Duodenal mucosa (tissue), 2 donors: ENCODE measurements at regions not wholly inside any gene's neighbourhood (a gene's known extent, or its start where the extent isn't known, plus 50 kb on each side); places are given as distances from the start of the nearest gene placed in this dataset.
"Not testable (repeated sequence)": the region's sequence is repeated elsewhere in the genome, so short reads cannot be mapped to it uniquely, and the experiment has no call there.

Experiments used
- H3K27ac ChIP-seq: one replicate; pipeline ENCODE4 v1.7.0; 2013; ENCODE audit warnings: low read depth, low read length
- H3K27me3 ChIP-seq, 2 donors: one replicate each; pipeline ENCODE4 v1.7.0; 2013; ENCODE audit warnings: low read length in 2 of 2, control low read depth in 1 of 2; ENCODE audit not compliant: insufficient read depth in 2 of 2, control insufficient read depth in 1 of 2
- H3K36me3 ChIP-seq, 2 donors: one replicate each; pipeline ENCODE4 v1.7.0; 2013; ENCODE audit warnings: low read length in 2 of 2, control low read depth in 1 of 2; ENCODE audit not compliant: insufficient read depth in 2 of 2, control insufficient read depth in 1 of 2
- H3K4me1 ChIP-seq, 2 donors: one replicate each; pipeline ENCODE4 v1.7.0; 2013; ENCODE audit warnings: low read length in 2 of 2, control low read depth in 1 of 2; ENCODE audit not compliant: insufficient read depth in 2 of 2, control insufficient read depth in 1 of 2
- H3K4me3 ChIP-seq, 2 donors: one replicate each; pipeline ENCODE4 v1.7.0; 2013; ENCODE audit warnings: low read length in 2 of 2, low read depth in 1 of 2
- H3K9ac ChIP-seq, 2 donors: one replicate each; pipeline ENCODE4 v1.7.0; 2013; ENCODE audit warnings: low read length in 2 of 2, low read depth in 1 of 2
- H3K9me3 ChIP-seq, 2 donors: one replicate each; pipeline ENCODE4 v1.7.0; 2013; ENCODE audit warnings: low read length in 2 of 2, control low read depth in 1 of 2; ENCODE audit not compliant: control insufficient read depth in 1 of 2

- Histone ChIP-seq H3K27me3 (peaks cover 0 to 5% of the 10 kb centered on the region in 2 donors), H3K36me3 (no peaks in the 10 kb centered on the region), H3K9ac (no peak overlapping the region), H3K27ac (no peak overlapping the region), H3K4me1 (peaks cover 0 to 5% of the 10 kb centered on the region in 2 donors), H3K4me3 (no peak overlapping the region), H3K9me3 (no peaks in the 10 kb centered on the region)
Observed at GRCh38 chr11:129747071-129747470, 68.6 kb upstream of the TMEM45B start.

- Histone ChIP-seq H3K27ac (no peak overlapping the region), H3K27me3 (peaks cover 0 to 5% of the 10 kb centered on the region in 2 donors), H3K36me3 (no peaks in the 10 kb centered on the region), H3K4me1 (peaks cover 0 to 5% of the 10 kb centered on the region in 2 donors), H3K9me3 (no peaks in the 10 kb centered on the region), H3K9ac (no peak overlapping the region), H3K4me3 (no peak overlapping the region)
Observed at GRCh38 chr11:129749141-129749540, 66.5 kb upstream of the TMEM45B start.

- no peaks in the 10 kb centered on the region for H3K9me3 ChIP-seq
- peak overlapping the region; percentile 52 to 61 for H3K4me3 ChIP-seq
- H3K36me3 ChIP-seq, result no peaks in the 10 kb centered on the region
- peaks cover 0 to 5% of the 10 kb centered on the region in 2 donors for H3K4me1 ChIP-seq
- no peak overlapping the region for H3K27ac ChIP-seq
- peak overlapping the region in 1 of 2 donors; percentile 57 for H3K9ac ChIP-seq
- peaks cover 0 to 5% of the 10 kb centered on the region in 2 donors for H3K27me3 ChIP-seq
Observed at GRCh38 chr11:129750343-129751292, 65.0 kb upstream of the TMEM45B start.

GRCh38 chr11:129751511-129751910 is 64.1 kb upstream of the TMEM45B start:
- Histone ChIP-seq H3K27ac (no peak overlapping the region), H3K4me1 (peaks cover 0 to 5% of the 10 kb centered on the region in 2 donors), H3K27me3 (peaks cover 0 to 5% of the 10 kb centered on the region in 2 donors), H3K4me3 (no peak overlapping the region), H3K36me3 (no peaks in the 10 kb centered on the region), H3K9ac (no peak overlapping the region), H3K9me3 (no peaks in the 10 kb centered on the region)

- not testable (repeated sequence) for H3K9ac ChIP-seq, H3K9me3 ChIP-seq, H3K4me1 ChIP-seq, H3K36me3 ChIP-seq, H3K27ac ChIP-seq, H3K27me3 ChIP-seq, H3K4me3 ChIP-seq
Observed at GRCh38 chr11:129763569-129763968, 52.1 kb upstream of the TMEM45B start.

GRCh38 chr11:129764204-129764603 is 51.4 kb upstream of the TMEM45B start:
- H3K9me3 ChIP-seq, H3K4me3 ChIP-seq, H3K27me3 ChIP-seq, H3K9ac ChIP-seq, H3K27ac ChIP-seq, H3K4me1 ChIP-seq, H3K36me3 ChIP-seq: not testable (repeated sequence)
